SK-N-SH (cell line): ENCODE measurements at regions not wholly inside any gene's neighbourhood (a gene's known extent, or its start where the extent isn't known, plus 50 kb on each side); places are given as distances from the start of the nearest gene placed in this dataset.

ENCODE experiments used
- CTCF ChIA-PET: fragments of 300-600, 350-600 bp; formaldehyde crosslinking; extraction: SDS; loops from one replicate; lab custom pipeline; 2021; lab: Yijun Ruan, JAX
- POLR2A ChIA-PET: fragments of 350-600 bp; sonication (Branson Sonifier 250); formaldehyde crosslinking; extraction: SDS; loops from one replicate; lab custom pipeline; 2020; ENCODE audit warnings: antibody characterized with exemption, inconsistent platforms; lab: Yijun Ruan, JAX
- DNase-seq: peaks from one replicate; pipeline ENCODE4 v3.0.0; 2012
- H2AFZ ChIP-seq: fragments of 200-600 bp; sonication (generic); 2 replicates; pipeline ENCODE4 v1.8.1; 2016; ENCODE audit warnings: antibody characterized with exemption, mild to moderate bottlenecking, low read depth
- H3F3A ChIP-seq: fragments of 200-600 bp; sonication (generic); replicated peaks from 2 replicates; pipeline ENCODE3; 2016; ENCODE audit warnings: antibody characterized with exemption, mild to moderate bottlenecking; ENCODE audit not compliant: insufficient read depth
- H3K27ac ChIP-seq, 2 experiments: fragments of 200-500 bp in 1 of 2; fragments of 200-600 bp in 1 of 2; sonication (Bioruptor generic) in 1 of 2; sonication (generic), shearing (Covaris generic) in 1 of 2; 2 replicates each; pipeline versions ENCODE4 v1.5.1 to v1.6.1; 2014 to 2016; ENCODE audit warnings: low read depth in 2 of 2, inconsistent platforms in 1 of 2, low read length in 1 of 2, mild to moderate bottlenecking in 1 of 2, mixed read lengths in 1 of 2
- H3K27me3 ChIP-seq: fragments of 200-600 bp; sonication (generic), shearing (Covaris generic); 2 replicates; pipeline ENCODE4 v1.6.1; 2016; ENCODE audit warnings: mixed run types; ENCODE audit not compliant: insufficient read depth
- H3K36me3 ChIP-seq, 2 experiments: fragments of 200-500 bp in 1 of 2; fragments of 200-600 bp in 1 of 2; sonication (Bioruptor generic) in 1 of 2; sonication (generic) in 1 of 2; replicated peaks in 1 of 2; 2 replicates each; pipeline versions ENCODE3 to v1.5.1; 2014 to 2016; ENCODE audit warnings: low read length in 1 of 2, mild to moderate bottlenecking in 1 of 2; ENCODE audit not compliant: insufficient read depth in 2 of 2, control insufficient read depth in 1 of 2
- H3K4me1 ChIP-seq, 2 experiments: fragments of 200-500 bp in 1 of 2; fragments of 200-600 bp in 1 of 2; sonication (Bioruptor generic) in 1 of 2; sonication (generic), shearing (Covaris generic) in 1 of 2; 2 replicates each; pipeline versions ENCODE4 v1.5.1 to v1.6.1; 2014 to 2016; ENCODE audit warnings: low read depth in 1 of 2, low read length in 1 of 2, mixed run types in 1 of 2; ENCODE audit not compliant: insufficient read depth in 2 of 2, control insufficient read depth in 1 of 2
- H3K4me2 ChIP-seq: fragments of 200-600 bp; sonication (generic), shearing (Covaris generic); 2 replicates; pipeline ENCODE4 v1.6.1; 2017; ENCODE audit warnings: mixed run types
- H3K4me3 ChIP-seq, 2 experiments: fragments of 200-500 bp in 1 of 2; fragments of 200-600 bp in 1 of 2; sonication (Bioruptor generic) in 1 of 2; sonication (generic), shearing (Covaris generic) in 1 of 2; 2 replicates each; pipeline versions ENCODE4 v1.5.1 to v1.8.1; 2014 to 2016; ENCODE audit warnings: low read depth in 2 of 2, inconsistent platforms in 1 of 2, low read length in 1 of 2, mild to moderate bottlenecking in 1 of 2, mixed read lengths in 1 of 2, moderate library complexity in 1 of 2
- H3K79me2 ChIP-seq: fragments of 200-600 bp; sonication (generic); 2 replicates; pipeline ENCODE4 v1.8.1; 2017; ENCODE audit warnings: mild to moderate bottlenecking; ENCODE audit not compliant: insufficient read depth
- H3K9ac ChIP-seq: fragments of 200-600 bp; sonication (generic); 2 replicates; pipeline ENCODE4 v1.6.1; 2017; ENCODE audit warnings: mixed run types
- H3K9me2 ChIP-seq: fragments of 200-600 bp; sonication (generic); 2 replicates; pipeline ENCODE4 v1.6.1; 2017; ENCODE audit warnings: mixed run types
- H3K9me3 ChIP-seq: fragments of 200-600 bp; sonication (generic); 2 replicates; pipeline ENCODE4 v1.6.1; 2017; ENCODE audit warnings: mixed run types, mild to moderate bottlenecking, moderate library complexity
- H4K20me1 ChIP-seq: fragments of 200-600 bp; sonication (generic); 2 replicates; pipeline ENCODE4 v1.6.1; 2017; ENCODE audit warnings: mild to moderate bottlenecking, mixed run types; ENCODE audit not compliant: insufficient read depth
- ELF1 ChIP-seq: IDR thresholded peaks from 2 replicates; pipeline ENCODE4 v1.4.0; 2012
- EZH2phosphoT487 ChIP-seq: fragments of 200-600 bp; sonication (generic); IDR thresholded peaks from 2 replicates; pipeline ENCODE4 v1.6.1; 2017; ENCODE audit warnings: low read depth, mixed run types, mild to moderate bottlenecking, antibody characterized with exemption, moderate library complexity, borderline replicate concordance
- FOXM1 ChIP-seq: IDR thresholded peaks from 2 replicates; pipeline ENCODE4 v1.4.0; 2012; ENCODE audit warnings: low read depth, mild to moderate bottlenecking
- GABPA ChIP-seq: IDR thresholded peaks from 2 replicates; pipeline ENCODE4 v1.4.0; 2012; ENCODE audit warnings: low read depth, mild to moderate bottlenecking
- GATA2 ChIP-seq: sonication (generic); formaldehyde crosslinking; IDR thresholded peaks from 2 replicates; pipeline ENCODE4 v1.5.0; 2020; ENCODE audit warnings: mild to moderate bottlenecking, missing genetic modification reagents
- IRF3 ChIP-seq: fragments of 150-350 bp; IDR thresholded peaks from 2 replicates; pipeline ENCODE4 v1.6.1; 2016; ENCODE audit warnings: mild to moderate bottlenecking, low read depth, low read length
- JUND ChIP-seq: IDR thresholded peaks from 2 replicates; pipeline ENCODE4 v1.4.0; 2012
- MAX ChIP-seq: IDR thresholded peaks from 2 replicates; pipeline ENCODE4 v1.4.0; 2012; ENCODE audit warnings: low read depth
- MXI1 ChIP-seq: IDR thresholded peaks from 2 replicates; pipeline ENCODE4 v1.6.1; 2012; ENCODE audit warnings: mild to moderate bottlenecking, low read depth, low read length, improper control_type of control experiment
- NFIC ChIP-seq: IDR thresholded peaks from 2 replicates; pipeline ENCODE4 v1.4.0; 2012; ENCODE audit warnings: borderline replicate concordance
- RAD21 ChIP-seq: IDR thresholded peaks from 2 replicates; pipeline ENCODE4 v1.6.1; 2012; ENCODE audit warnings: mild to moderate bottlenecking, low read length
- RCOR1 ChIP-seq: fragments of 150-350 bp; IDR thresholded peaks from 2 replicates; pipeline ENCODE4 v1.6.1; 2017; ENCODE audit warnings: antibody characterized with exemption, low read length
- RFX5 ChIP-seq: IDR thresholded peaks from 2 replicates; pipeline ENCODE4 v1.6.1; 2012; ENCODE audit warnings: mild to moderate bottlenecking, improper control_type of control experiment, low read length
- SMC3 ChIP-seq: IDR thresholded peaks from 2 replicates; pipeline ENCODE4 v1.6.1; 2012; ENCODE audit warnings: low read depth, low read length, improper control_type of control experiment
- TAF1 ChIP-seq: IDR thresholded peaks from 2 replicates; pipeline ENCODE4 v1.6.1; 2012; ENCODE audit warnings: low read depth, mild to moderate bottlenecking, low read length, moderate library complexity, borderline replicate concordance
- TEAD4 ChIP-seq: IDR thresholded peaks from 2 replicates; pipeline ENCODE4 v1.4.0; 2012; ENCODE audit warnings: mild to moderate bottlenecking, borderline replicate concordance; ENCODE audit not compliant: insufficient read depth
- USF1 ChIP-seq: IDR thresholded peaks from 2 replicates; pipeline ENCODE4 v1.4.0; 2012; ENCODE audit warnings: low read depth, borderline replicate concordance
- YY1 ChIP-seq: IDR thresholded peaks from 2 replicates; pipeline ENCODE4 v1.4.0; 2012; ENCODE audit warnings: low read depth, mild to moderate bottlenecking
- WGBS: methylation state at CpG from one replicate; pipeline ENCODE4 v1.1.6; 2017; ENCODE audit warnings: low lambda C conversion rate; 5-methylcytosine and 5-hydroxymethylcytosine counted together
- TF ChIP-seq, protein P1 (sequence below): IDR thresholded peaks from 2 replicates; pipeline ENCODE4 v1.4.0; 2012; ENCODE audit warnings: low read depth, borderline replicate concordance
- TF ChIP-seq, protein P2 (sequence below): IDR thresholded peaks from 2 replicates; pipeline ENCODE4; 2012
- TF ChIP-seq, protein P3 (sequence below): IDR thresholded peaks from 2 replicates; pipeline ENCODE4 v1.6.1; 2012; ENCODE audit warnings: mild to moderate bottlenecking, low read depth, low read length, moderate library complexity

GRCh38 chr5:38071831-38072694, 186.3 kb upstream of the EGFLAM start (continued):
- TF ChIP-seq, protein P1, sequence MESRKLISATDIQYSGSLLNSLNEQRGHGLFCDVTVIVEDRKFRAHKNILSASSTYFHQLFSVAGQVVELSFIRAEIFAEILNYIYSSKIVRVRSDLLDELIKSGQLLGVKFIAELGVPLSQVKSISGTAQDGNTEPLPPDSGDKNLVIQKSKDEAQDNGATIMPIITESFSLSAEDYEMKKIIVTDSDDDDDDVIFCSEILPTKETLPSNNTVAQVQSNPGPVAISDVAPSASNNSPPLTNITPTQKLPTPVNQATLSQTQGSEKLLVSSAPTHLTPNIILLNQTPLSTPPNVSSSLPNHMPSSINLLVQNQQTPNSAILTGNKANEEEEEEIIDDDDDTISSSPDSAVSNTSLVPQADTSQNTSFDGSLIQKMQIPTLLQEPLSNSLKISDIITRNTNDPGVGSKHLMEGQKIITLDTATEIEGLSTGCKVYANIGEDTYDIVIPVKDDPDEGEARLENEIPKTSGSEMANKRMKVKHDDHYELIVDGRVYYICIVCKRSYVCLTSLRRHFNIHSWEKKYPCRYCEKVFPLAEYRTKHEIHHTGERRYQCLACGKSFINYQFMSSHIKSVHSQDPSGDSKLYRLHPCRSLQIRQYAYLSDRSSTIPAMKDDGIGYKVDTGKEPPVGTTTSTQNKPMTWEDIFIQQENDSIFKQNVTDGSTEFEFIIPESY = no peak
- TF ChIP-seq TEAD4 (no peak), EZH2phosphoT487 (no peak), USF1 (no peak), SMC3 (no peak), RAD21 (no peak), IRF3 (no peak), YY1 (no peak)

DNA sequence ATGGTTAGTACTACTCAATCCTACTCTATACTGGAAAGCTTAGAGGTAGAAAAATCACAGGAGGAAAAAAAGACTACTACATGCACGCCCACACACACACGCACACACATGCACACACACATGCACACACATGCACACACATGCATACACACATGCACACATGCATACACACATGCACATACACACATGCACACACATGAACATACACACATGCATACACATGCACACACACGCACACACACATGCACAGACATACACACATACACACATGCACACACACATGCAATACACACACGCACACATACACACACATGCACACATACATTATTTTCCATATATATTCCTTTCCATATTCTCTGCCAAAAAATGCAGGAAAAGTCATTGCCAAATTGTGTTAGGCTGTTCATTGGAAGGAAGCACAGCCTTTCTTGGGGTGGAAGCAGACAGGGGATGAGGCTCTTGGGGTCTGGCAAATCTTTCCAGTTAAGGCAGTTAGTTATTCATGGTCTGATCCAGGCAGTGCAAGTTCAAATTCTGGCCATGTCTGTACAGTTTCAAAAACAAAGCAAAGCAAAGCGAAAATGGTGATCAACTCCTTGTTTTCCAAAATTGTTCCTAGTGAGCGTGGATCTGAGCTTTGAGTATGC, 187.9 kb upstream of the EGFLAM start:
- Histone ChIP-seq H3K4me3 (no peak overlapping the region), H3K27me3 (no peaks in the 10 kb centered on the region), H3K4me1 (no peaks in the 10 kb centered on the region), H2AFZ (no peak overlapping the region), H3K9ac (no peak overlapping the region), H3K79me2 (no peaks in the 10 kb centered on the region), H3K36me3 (no peaks in the 10 kb centered on the region), H4K20me1 (no peaks in the 10 kb centered on the region), H3K9me2 (no peaks in the 10 kb centered on the region), H3F3A (no peaks in the 10 kb centered on the region), H3K9me3 (no peaks in the 10 kb centered on the region), H3K27ac (no peak overlapping the region), H3K4me2 (no peak overlapping the region)
- POLR2A ChIA-PET = no interaction called here
- WGBS = 8% methylated on average over 6 of the region's 6 CpGs
- no peak for DNase-seq
- CTCF ChIA-PET = no interaction called here
- TF ChIP-seq, protein P2, sequence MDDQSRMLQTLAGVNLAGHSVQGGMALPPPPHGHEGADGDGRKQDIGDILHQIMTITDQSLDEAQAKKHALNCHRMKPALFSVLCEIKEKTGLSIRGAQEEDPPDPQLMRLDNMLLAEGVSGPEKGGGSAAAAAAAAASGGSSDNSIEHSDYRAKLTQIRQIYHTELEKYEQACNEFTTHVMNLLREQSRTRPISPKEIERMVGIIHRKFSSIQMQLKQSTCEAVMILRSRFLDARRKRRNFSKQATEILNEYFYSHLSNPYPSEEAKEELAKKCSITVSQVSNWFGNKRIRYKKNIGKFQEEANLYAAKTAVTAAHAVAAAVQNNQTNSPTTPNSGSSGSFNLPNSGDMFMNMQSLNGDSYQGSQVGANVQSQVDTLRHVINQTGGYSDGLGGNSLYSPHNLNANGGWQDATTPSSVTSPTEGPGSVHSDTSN = no peak
- TF ChIP-seq RFX5 = no peak
- TF ChIP-seq, protein P3, sequence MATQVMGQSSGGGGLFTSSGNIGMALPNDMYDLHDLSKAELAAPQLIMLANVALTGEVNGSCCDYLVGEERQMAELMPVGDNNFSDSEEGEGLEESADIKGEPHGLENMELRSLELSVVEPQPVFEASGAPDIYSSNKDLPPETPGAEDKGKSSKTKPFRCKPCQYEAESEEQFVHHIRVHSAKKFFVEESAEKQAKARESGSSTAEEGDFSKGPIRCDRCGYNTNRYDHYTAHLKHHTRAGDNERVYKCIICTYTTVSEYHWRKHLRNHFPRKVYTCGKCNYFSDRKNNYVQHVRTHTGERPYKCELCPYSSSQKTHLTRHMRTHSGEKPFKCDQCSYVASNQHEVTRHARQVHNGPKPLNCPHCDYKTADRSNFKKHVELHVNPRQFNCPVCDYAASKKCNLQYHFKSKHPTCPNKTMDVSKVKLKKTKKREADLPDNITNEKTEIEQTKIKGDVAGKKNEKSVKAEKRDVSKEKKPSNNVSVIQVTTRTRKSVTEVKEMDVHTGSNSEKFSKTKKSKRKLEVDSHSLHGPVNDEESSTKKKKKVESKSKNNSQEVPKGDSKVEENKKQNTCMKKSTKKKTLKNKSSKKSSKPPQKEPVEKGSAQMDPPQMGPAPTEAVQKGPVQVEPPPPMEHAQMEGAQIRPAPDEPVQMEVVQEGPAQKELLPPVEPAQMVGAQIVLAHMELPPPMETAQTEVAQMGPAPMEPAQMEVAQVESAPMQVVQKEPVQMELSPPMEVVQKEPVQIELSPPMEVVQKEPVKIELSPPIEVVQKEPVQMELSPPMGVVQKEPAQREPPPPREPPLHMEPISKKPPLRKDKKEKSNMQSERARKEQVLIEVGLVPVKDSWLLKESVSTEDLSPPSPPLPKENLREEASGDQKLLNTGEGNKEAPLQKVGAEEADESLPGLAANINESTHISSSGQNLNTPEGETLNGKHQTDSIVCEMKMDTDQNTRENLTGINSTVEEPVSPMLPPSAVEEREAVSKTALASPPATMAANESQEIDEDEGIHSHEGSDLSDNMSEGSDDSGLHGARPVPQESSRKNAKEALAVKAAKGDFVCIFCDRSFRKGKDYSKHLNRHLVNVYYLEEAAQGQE = no peak
- no peak for TF ChIP-seq YY1
- no peak for TF ChIP-seq GATA2 (CRISPR knock-in tag)
- TF ChIP-seq ELF1 = no peak
- no peak for TF ChIP-seq TAF1
- no peak for TF ChIP-seq GABPA
- TF ChIP-seq JUND = no peak
- TF ChIP-seq MAX = no peak
- TF ChIP-seq RCOR1 = no peak
- TF ChIP-seq MXI1 = no peak
- TF ChIP-seq SMC3 = no peak
- no peak for TF ChIP-seq NFIC
- no peak for TF ChIP-seq FOXM1
